ENCODE measurements at regions not wholly inside any gene's neighbourhood (a gene's known extent, or its start where the extent isn't known, plus 50 kb on each side); places are given as distances from the start of the nearest gene placed in this dataset.

DNA sequence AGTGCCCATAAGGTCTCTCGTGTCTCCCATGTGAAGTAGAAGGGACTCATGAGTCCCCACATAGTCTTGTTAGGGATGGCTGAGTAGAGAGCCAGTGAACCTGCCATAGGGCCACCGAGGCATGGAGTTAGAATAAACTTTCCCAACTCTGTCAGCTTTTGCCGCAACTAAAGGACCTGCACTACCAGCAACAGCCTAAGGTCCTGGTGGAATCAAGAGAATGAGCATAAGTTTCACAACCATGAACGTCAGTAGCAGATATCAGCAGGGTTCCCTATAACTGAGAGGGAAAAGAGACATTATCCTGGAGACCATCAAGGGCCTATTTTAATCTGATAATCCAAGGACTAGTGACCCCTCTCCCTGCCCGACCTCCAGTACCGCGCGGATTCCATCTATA, 60.3 kb upstream of the FNDC3B start:
- no peaks in the 10 kb centered on the region for H3K4me1 ChIP-seq (ENCODE audit: control insufficient read depth, extremely low read depth, insufficient read depth, low read length)
- no peak overlapping the region for H2AFZ ChIP-seq (ENCODE audit: control insufficient read depth, low read length)
- H3K27me3 ChIP-seq (ENCODE audit: control insufficient read depth, extremely low read depth, insufficient read depth, low read length), result no peaks in the 10 kb centered on the region
- FAIRE-seq, result no peak
- TF ChIP-seq, protein P1, sequence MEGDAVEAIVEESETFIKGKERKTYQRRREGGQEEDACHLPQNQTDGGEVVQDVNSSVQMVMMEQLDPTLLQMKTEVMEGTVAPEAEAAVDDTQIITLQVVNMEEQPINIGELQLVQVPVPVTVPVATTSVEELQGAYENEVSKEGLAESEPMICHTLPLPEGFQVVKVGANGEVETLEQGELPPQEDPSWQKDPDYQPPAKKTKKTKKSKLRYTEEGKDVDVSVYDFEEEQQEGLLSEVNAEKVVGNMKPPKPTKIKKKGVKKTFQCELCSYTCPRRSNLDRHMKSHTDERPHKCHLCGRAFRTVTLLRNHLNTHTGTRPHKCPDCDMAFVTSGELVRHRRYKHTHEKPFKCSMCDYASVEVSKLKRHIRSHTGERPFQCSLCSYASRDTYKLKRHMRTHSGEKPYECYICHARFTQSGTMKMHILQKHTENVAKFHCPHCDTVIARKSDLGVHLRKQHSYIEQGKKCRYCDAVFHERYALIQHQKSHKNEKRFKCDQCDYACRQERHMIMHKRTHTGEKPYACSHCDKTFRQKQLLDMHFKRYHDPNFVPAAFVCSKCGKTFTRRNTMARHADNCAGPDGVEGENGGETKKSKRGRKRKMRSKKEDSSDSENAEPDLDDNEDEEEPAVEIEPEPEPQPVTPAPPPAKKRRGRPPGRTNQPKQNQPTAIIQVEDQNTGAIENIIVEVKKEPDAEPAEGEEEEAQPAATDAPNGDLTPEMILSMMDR (optimal IDR thresholded peaks at IDR 0.05 in 1 of 3, IDR thresholded peaks at IDR 0.05 in 1 of 3, conservative IDR thresholded peaks at IDR 0.05 in 1 of 3; ENCODE audit: extremely low read depth in 1 of 3, insufficient read depth in 2 of 3, low read length in 3 of 3), result no peak
- no peak for TF ChIP-seq EZH2 (IDR thresholded peaks at IDR 0.05; ENCODE audit: low read length)
- no peak overlapping the region for H3K4me3 ChIP-seq (ENCODE audit: control insufficient read depth in 2 of 3, extremely low read depth in 1 of 3, insufficient read depth in 2 of 3, low read depth in 1 of 3, low read length in 3 of 3)
- DNase-seq (ENCODE audit: low read depth, low spot score), result no peak
- H3K4me2 ChIP-seq (ENCODE audit: control insufficient read depth, extremely low read depth, insufficient read depth, low read depth, low read length), result no peak overlapping the region
- no peaks in the 10 kb centered on the region for H3K36me3 ChIP-seq (ENCODE audit: control insufficient read depth in 2 of 2, extremely low read depth in 1 of 2, insufficient read depth in 2 of 2, low read length in 2 of 2)
- no peaks in the 10 kb centered on the region for H3K9me1 ChIP-seq (ENCODE audit: control insufficient read depth, extremely low read depth, insufficient read depth, low read length)
- no peaks in the 10 kb centered on the region for H3K79me2 ChIP-seq (ENCODE audit: control insufficient read depth, insufficient read depth, low read length)
- H3K9me3 ChIP-seq (ENCODE audit: control insufficient read depth, low read depth, low read length), result no peaks in the 10 kb centered on the region
- H3K27ac ChIP-seq (ENCODE audit: control insufficient read depth, insufficient read depth, low read length), result no peak overlapping the region
- no peak overlapping the region for H3K9ac ChIP-seq (ENCODE audit: control insufficient read depth, extremely low read depth, insufficient read depth, low read length)
- dilution Hi-C loops (cut with MboI; ENCODE audit: extremely low pct_ligation_motif_present, low sequenced_read_pairs), result no loop called here
- H4K20me1 ChIP-seq (ENCODE audit: control insufficient read depth, extremely low read depth, insufficient read depth, low read length), result no peaks in the 10 kb centered on the region

DNA sequence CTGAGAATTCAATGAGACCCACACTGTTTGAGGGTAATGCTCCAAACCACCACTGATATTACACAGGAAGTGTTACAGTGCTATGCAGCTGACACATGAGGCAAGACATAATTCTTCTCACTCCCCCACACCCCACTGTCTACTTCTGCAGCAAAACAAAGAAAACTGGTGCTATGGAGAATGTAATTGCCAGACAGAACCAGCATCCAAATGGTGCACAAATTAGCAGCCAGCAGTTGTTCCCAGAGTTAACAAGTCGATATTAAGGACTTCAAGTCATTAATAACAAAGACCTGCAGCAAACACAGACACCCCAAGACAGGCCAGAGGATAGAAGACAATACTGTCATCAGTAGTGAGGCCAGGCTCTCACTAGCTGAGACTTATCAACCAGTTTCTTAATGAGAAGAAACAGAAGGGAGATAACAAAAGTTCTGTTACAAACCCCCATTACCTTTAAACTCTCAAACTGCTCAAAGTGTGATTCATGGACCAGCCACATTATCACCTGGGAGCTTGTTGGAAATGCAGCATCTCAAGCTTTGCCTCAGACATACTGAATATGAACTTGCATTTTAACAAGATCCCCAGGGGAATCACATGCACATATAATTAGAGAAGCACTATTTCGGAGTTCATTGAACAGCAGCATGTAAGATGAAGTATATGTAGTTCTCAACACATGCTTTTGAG, 58.7 kb upstream of the FNDC3B start:
- Histone ChIP-seq H3K9ac (ENCODE audit: control insufficient read depth, extremely low read depth, insufficient read depth, low read length) (no peak overlapping the region), H3K4me3 (ENCODE audit: control insufficient read depth in 2 of 3, extremely low read depth in 1 of 3, insufficient read depth in 2 of 3, low read depth in 1 of 3, low read length in 3 of 3) (no peak overlapping the region), H4K20me1 (ENCODE audit: control insufficient read depth, extremely low read depth, insufficient read depth, low read length) (no peaks in the 10 kb centered on the region), H3K36me3 (ENCODE audit: control insufficient read depth in 2 of 2, extremely low read depth in 1 of 2, insufficient read depth in 2 of 2, low read length in 2 of 2) (no peaks in the 10 kb centered on the region), H3K27ac (ENCODE audit: control insufficient read depth, insufficient read depth, low read length) (no peak overlapping the region), H3K79me2 (ENCODE audit: control insufficient read depth, insufficient read depth, low read length) (no peaks in the 10 kb centered on the region), H3K9me1 (ENCODE audit: control insufficient read depth, extremely low read depth, insufficient read depth, low read length) (no peaks in the 10 kb centered on the region), H3K27me3 (ENCODE audit: control insufficient read depth, extremely low read depth, insufficient read depth, low read length) (no peaks in the 10 kb centered on the region), H2AFZ (ENCODE audit: control insufficient read depth, low read length) (no peak overlapping the region), H3K4me1 (ENCODE audit: control insufficient read depth, extremely low read depth, insufficient read depth, low read length) (no peaks in the 10 kb centered on the region), H3K9me3 (ENCODE audit: control insufficient read depth, low read depth, low read length) (no peaks in the 10 kb centered on the region), H3K4me2 (ENCODE audit: control insufficient read depth, extremely low read depth, insufficient read depth, low read depth, low read length) (no peak overlapping the region)
- no peak for FAIRE-seq
- no peak for TF ChIP-seq EZH2 (IDR thresholded peaks at IDR 0.05; ENCODE audit: low read length)
- TF ChIP-seq, protein P1 (optimal IDR thresholded peaks at IDR 0.05 in 1 of 3, IDR thresholded peaks at IDR 0.05 in 1 of 3, conservative IDR thresholded peaks at IDR 0.05 in 1 of 3; ENCODE audit: extremely low read depth in 1 of 3, insufficient read depth in 2 of 3, low read length in 3 of 3), result no peak
- no peak for DNase-seq (ENCODE audit: low read depth, low spot score)
- dilution Hi-C loops (cut with MboI; ENCODE audit: extremely low pct_ligation_motif_present, low sequenced_read_pairs), result no loop called here

Data from keratinocyte (primary cell).